Keratinocyte (primary cell): ENCODE measurements at regions not wholly inside any gene's neighbourhood (a gene's known extent, or its start where the extent isn't known, plus 50 kb on each side); places are given as distances from the start of the nearest gene placed in this dataset.

Experiments
- DNase-seq: peaks from one replicate; pipeline ENCODE4 v3.0.0-alpha.2; 2011; ENCODE audit warnings: low read depth, missing footprints, low spot score
- FAIRE-seq: peaks from 2 replicates; lab custom pipeline; 2011; peaks lifted over from hg19 to GRCh38; lab: Jason Lieb, UNC
- H2AFZ ChIP-seq: 2 replicates; pipeline ENCODE4 v1.6.0; 2012; ENCODE audit warnings: low read length, control low read depth, inconsistent platforms; ENCODE audit not compliant: control insufficient read depth
- H3K27ac ChIP-seq: 2 replicates; pipeline ENCODE4 v1.5.1; 2011; ENCODE audit warnings: low read length; ENCODE audit not compliant: control insufficient read depth, insufficient read depth
- H3K27me3 ChIP-seq: 3 replicates; pipeline ENCODE4 v1.6.0; 2011; ENCODE audit warnings: low read length; ENCODE audit not compliant: control insufficient read depth, insufficient read depth; ENCODE audit errors: extremely low read depth
- H3K36me3 ChIP-seq, 2 experiments: 2 replicates in 1 of 2; 3 replicates in 1 of 2; pipeline ENCODE4 v1.5.1; 2011; ENCODE audit warnings: low read length in 2 of 2, mild to moderate bottlenecking in 1 of 2; ENCODE audit not compliant: control insufficient read depth in 2 of 2, insufficient read depth in 2 of 2; ENCODE audit errors: extremely low read depth in 1 of 2
- H3K4me1 ChIP-seq: 3 replicates; pipeline ENCODE4 v1.5.1; 2011; ENCODE audit warnings: low read length; ENCODE audit not compliant: control insufficient read depth, insufficient read depth; ENCODE audit errors: extremely low read depth
- H3K4me2 ChIP-seq: 3 replicates; pipeline ENCODE4 v1.6.0; 2011; ENCODE audit warnings: low read depth, low read length; ENCODE audit not compliant: control insufficient read depth, insufficient read depth; ENCODE audit errors: extremely low read depth
- H3K4me3 ChIP-seq, 3 experiments: fragments of 200-600 bp in 1 of 3; sonication (generic) in 1 of 3; 2 replicates in 2 of 3; 3 replicates in 1 of 3; pipeline ENCODE4 v1.5.1; 2011 to 2016; ENCODE audit warnings: low read length in 3 of 3, mild to moderate bottlenecking in 3 of 3, control low read depth in 2 of 3, inconsistent platforms in 1 of 3, low read depth in 1 of 3, mixed read lengths in 1 of 3, mixed run types in 1 of 3, moderate library complexity in 1 of 3; ENCODE audit not compliant: control insufficient read depth in 2 of 3, insufficient read depth in 2 of 3; ENCODE audit errors: extremely low read depth in 1 of 3
- H3K79me2 ChIP-seq: 2 replicates; pipeline ENCODE4 v1.6.0; 2012; ENCODE audit warnings: low read length; ENCODE audit not compliant: control insufficient read depth, insufficient read depth
- H3K9ac ChIP-seq: 3 replicates; pipeline ENCODE4 v1.6.0; 2011; ENCODE audit warnings: low read length; ENCODE audit not compliant: control insufficient read depth, insufficient read depth; ENCODE audit errors: extremely low read depth
- H3K9me1 ChIP-seq: 3 replicates; pipeline ENCODE4 v1.6.0; 2011; ENCODE audit warnings: low read length; ENCODE audit not compliant: control insufficient read depth, insufficient read depth; ENCODE audit errors: extremely low read depth
- H3K9me3 ChIP-seq: 2 replicates; pipeline ENCODE4 v1.5.1; 2012; ENCODE audit warnings: low read depth, low read length; ENCODE audit not compliant: control insufficient read depth
- H4K20me1 ChIP-seq: 3 replicates; pipeline ENCODE4 v1.6.0; 2011; ENCODE audit warnings: low read length; ENCODE audit not compliant: control insufficient read depth, insufficient read depth; ENCODE audit errors: extremely low read depth
- CTCF ChIP-seq, 3 experiments: IDR thresholded peaks in 1 of 3; conservative IDR thresholded peaks in 1 of 3; optimal IDR thresholded peaks in 1 of 3; 2 replicates in 2 of 3; 3 replicates in 1 of 3; pipeline versions ENCODE3 to v1.5.1; 2011; ENCODE audit warnings: low read length in 3 of 3, mild to moderate bottlenecking in 3 of 3, moderate library complexity in 2 of 3, control low read depth in 1 of 3, inconsistent platforms in 1 of 3; ENCODE audit not compliant: insufficient read depth in 2 of 3; ENCODE audit errors: extremely low read depth in 1 of 3
- EZH2 ChIP-seq: IDR thresholded peaks from one replicate; pipeline ENCODE4 v1.6.1; 2012; ENCODE audit warnings: inconsistent platforms, mild to moderate bottlenecking, low read length, moderate library complexity
- dilution Hi-C: fragments of 300-500 bp; cut with MboI; formaldehyde crosslinking; loops from one replicate; pipeline ENCODE4 v1.7.0; 2020; ENCODE audit warnings: low sequenced_read_pairs; ENCODE audit not compliant: extremely low pct_ligation_motif_present

- Histone ChIP-seq H3K4me2 (peak overlapping the region; percentile 95), H3K79me2 (no peaks in the 10 kb centered on the region), H3K9me1 (no peaks in the 10 kb centered on the region), H3K36me3 (no peaks in the 10 kb centered on the region), H4K20me1 (no peaks in the 10 kb centered on the region), H2AFZ (peak overlapping the region; percentile 92), H3K27ac (peak overlapping the region; percentile 81), H3K9me3 (no peaks in the 10 kb centered on the region), H3K27me3 (no peaks in the 10 kb centered on the region), H3K9ac (peak overlapping the region; percentile 82), H3K4me1 (peaks cover 32% of the 10 kb centered on the region), H3K4me3 (peak overlapping the region; percentile 54 to 93 (median 76))
- FAIRE-seq (peak; percentile 67), DNase-seq (no peak)
- dilution Hi-C loops, result no loop called here
- TF ChIP-seq CTCF (optimal IDR thresholded peaks at IDR 0.05 in 1 of 3, IDR thresholded peaks at IDR 0.05 in 1 of 3, conservative IDR thresholded peaks at IDR 0.05 in 1 of 3; ENCODE audit: extremely low read depth in 1 of 3, insufficient read depth in 2 of 3, low read length in 3 of 3), result no peak
- no peak for TF ChIP-seq EZH2
Observed at GRCh38 chr6:105994591-105995390, 91.3 kb upstream of the PRDM1 start.

DNA sequence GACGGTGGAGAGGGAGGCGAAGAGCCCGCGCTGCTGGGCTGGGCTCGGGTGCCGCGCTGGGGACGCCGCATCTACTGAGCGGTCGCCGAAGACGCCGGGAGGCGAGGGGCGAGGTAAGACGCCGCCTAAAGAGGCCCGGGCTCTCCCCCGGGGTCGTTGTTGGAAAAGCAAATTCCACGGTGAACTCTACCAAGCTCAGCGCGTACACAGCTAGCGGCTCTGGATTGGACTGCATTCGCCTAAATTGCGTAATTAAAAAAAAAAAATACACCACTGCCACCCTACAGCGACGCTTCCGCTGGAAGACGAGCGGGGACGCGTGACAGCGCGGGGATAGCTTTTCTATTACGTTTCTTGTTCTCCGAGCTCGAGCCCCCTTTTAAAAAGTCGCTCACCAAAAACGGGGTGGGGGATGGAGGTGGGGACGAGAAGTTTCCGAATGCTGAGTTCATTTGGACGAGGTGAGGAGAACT, 92.0 kb upstream of the PRDM1 start:
- Histone ChIP-seq H3K27me3 (no peaks in the 10 kb centered on the region), H3K4me3 (peak overlapping the region; percentile 54 to 93 (median 76)), H3K9ac (peak overlapping the region; percentile 82), H3K79me2 (no peaks in the 10 kb centered on the region), H2AFZ (peak overlapping the region; percentile 92), H3K4me2 (peak overlapping the region; percentile 95), H3K36me3 (no peaks in the 10 kb centered on the region), H3K9me1 (no peaks in the 10 kb centered on the region), H3K4me1 (peaks cover 35% of the 10 kb centered on the region), H3K9me3 (no peaks in the 10 kb centered on the region), H4K20me1 (no peaks in the 10 kb centered on the region), H3K27ac (peak overlapping the region; percentile 81)
- dilution Hi-C loops, result no loop called here
- FAIRE-seq, result peak; percentile 20
- no peak for DNase-seq
- TF ChIP-seq CTCF (optimal IDR thresholded peaks at IDR 0.05 in 1 of 3, IDR thresholded peaks at IDR 0.05 in 1 of 3, conservative IDR thresholded peaks at IDR 0.05 in 1 of 3; ENCODE audit: extremely low read depth in 1 of 3, insufficient read depth in 2 of 3, low read length in 3 of 3) (no peak), EZH2 (no peak)
